IMR-90 (cell line): ENCODE measurements at regions not wholly inside any gene's neighbourhood (a gene's known extent, or its start where the extent isn't known, plus 50 kb on each side); places are given as distances from the start of the nearest gene placed in this dataset.

Experiments
- ATAC-seq: fragments of 200-7000 bp; cut with Tn5 transposase; 2 replicates; pipeline ENCODE4 v1.9.1; 2020; ENCODE audit warnings: low read depth, mild to moderate bottlenecking, moderate library complexity
- BruUV-seq: library from RNA; stranded (reverse); fragments of 400-500 nt; replicated peaks from 2 replicates; lab custom pipeline; 2021; lab: Mats Ljungman, UMichigan
- CTCF ChIA-PET: fragments of 300-600 bp; formaldehyde crosslinking; extraction: SDS; loops from one replicate; lab custom pipeline; 2021; ENCODE audit warnings: antibody characterized with exemption; lab: Yijun Ruan, JAX
- POLR2A ChIA-PET: fragments of 300-600 bp; sonication (Branson Sonifier 250); formaldehyde crosslinking; loops from one replicate; lab custom pipeline; 2022; ENCODE audit warnings: antibody characterized with exemption; ENCODE audit not compliant: unreplicated experiment; lab: Charles Lee
- DNase-seq: peaks from one replicate; pipeline ENCODE4 v3.0.0; 2013
- H2AFZ ChIP-seq: replicated peaks from 2 replicates; pipeline ENCODE3; 2013; ENCODE audit warnings: low read length, mild to moderate bottlenecking; ENCODE audit not compliant: poor library complexity
- H2AK5ac ChIP-seq: 2 replicates; pipeline ENCODE4 v1.6.1; 2013; ENCODE audit warnings: low read depth, low read length, inconsistent platforms
- H2AK9ac ChIP-seq: replicated peaks from 2 replicates; pipeline ENCODE3; 2013; ENCODE audit warnings: mild to moderate bottlenecking, low read depth, low read length, moderate library complexity; ENCODE audit not compliant: poor library complexity
- H2BK120ac ChIP-seq: 2 replicates; pipeline ENCODE4 v1.6.1; 2013; ENCODE audit warnings: low read depth, low read length, inconsistent platforms
- H2BK15ac ChIP-seq: 3 replicates; pipeline ENCODE4 v1.6.1; 2013; ENCODE audit warnings: low read depth, low read length, inconsistent platforms
- H2BK20ac ChIP-seq: 2 replicates; pipeline ENCODE4 v1.6.1; 2013; ENCODE audit warnings: low read depth, mild to moderate bottlenecking, inconsistent platforms, low read length, moderate library complexity
- H2BK5ac ChIP-seq: 2 replicates; pipeline ENCODE4 v1.6.1; 2013; ENCODE audit warnings: mild to moderate bottlenecking, low read depth, low read length, inconsistent platforms; ENCODE audit not compliant: poor library complexity, severe bottlenecking
- H3K14ac ChIP-seq: replicated peaks from 2 replicates; pipeline ENCODE4 v1.6.1; 2013; ENCODE audit warnings: low read depth, low read length, inconsistent platforms
- H3K18ac ChIP-seq: 2 replicates; pipeline ENCODE4 v1.6.1; 2013; ENCODE audit warnings: low read depth, low read length, control low read depth
- H3K23ac ChIP-seq: 2 replicates; pipeline ENCODE4 v1.6.1; 2013; ENCODE audit warnings: low read depth, low read length, inconsistent platforms
- H3K27ac ChIP-seq: 2 replicates; pipeline ENCODE4 v1.5.1; 2013; ENCODE audit warnings: mild to moderate bottlenecking, control low read depth, low read length; ENCODE audit not compliant: insufficient read depth
- H3K27me3 ChIP-seq: 2 replicates; pipeline ENCODE4 v1.6.1; 2013; ENCODE audit warnings: low read length; ENCODE audit not compliant: control insufficient read depth, insufficient read depth
- H3K36me3 ChIP-seq: 2 replicates; pipeline ENCODE4 v1.6.1; 2013; ENCODE audit warnings: low read length, mixed read lengths; ENCODE audit not compliant: control insufficient read depth, insufficient read depth
- H3K4ac ChIP-seq: 2 replicates; pipeline ENCODE4 v1.6.1; 2013; ENCODE audit warnings: low read depth, low read length, inconsistent platforms
- H3K4me1 ChIP-seq: 2 replicates; pipeline ENCODE4 v1.6.1; 2013; ENCODE audit warnings: low read length, mixed read lengths; ENCODE audit not compliant: control insufficient read depth, insufficient read depth
- H3K4me2 ChIP-seq: 2 replicates; pipeline ENCODE4 v1.6.1; 2013; ENCODE audit warnings: low read depth, mild to moderate bottlenecking, control low read depth, low read length, moderate library complexity
- H3K4me3 ChIP-seq: 2 replicates; pipeline ENCODE4 v1.5.1; 2013; ENCODE audit warnings: low read depth, mild to moderate bottlenecking, control low read depth, low read length, moderate library complexity; ENCODE audit not compliant: insufficient read depth
- H3K56ac ChIP-seq: 2 replicates; pipeline ENCODE4 v1.6.1; 2013; ENCODE audit warnings: low read length, inconsistent platforms; ENCODE audit not compliant: insufficient read depth; ENCODE audit errors: extremely low read depth
- H3K79me1 ChIP-seq, 2 experiments: 2 replicates each; pipeline ENCODE4 v1.6.1; 2013; ENCODE audit warnings: low read length in 2 of 2, inconsistent platforms in 1 of 2, low read depth in 1 of 2
- H3K9ac ChIP-seq: 2 replicates; pipeline ENCODE4 v1.6.1; 2013; ENCODE audit warnings: low read depth, low read length, control low read depth
- H3K9me1 ChIP-seq: 2 replicates; pipeline ENCODE4 v1.6.1; 2013; ENCODE audit warnings: low read length, inconsistent platforms; ENCODE audit not compliant: insufficient read depth
- H3K9me3 ChIP-seq: 2 replicates; pipeline ENCODE4 v1.6.1; 2013; ENCODE audit warnings: low read length; ENCODE audit not compliant: control insufficient read depth, insufficient read depth
- H4K20me1 ChIP-seq: 2 replicates; pipeline ENCODE4 v1.6.1; 2013; ENCODE audit warnings: low read length, inconsistent platforms; ENCODE audit not compliant: insufficient read depth
- H4K5ac ChIP-seq: 2 replicates; pipeline ENCODE4 v1.6.1; 2013; ENCODE audit warnings: mild to moderate bottlenecking, low read depth, low read length, control low read depth
- H4K8ac ChIP-seq, 2 experiments: 2 replicates each; pipeline ENCODE4 v1.6.1; 2013; ENCODE audit warnings: low read depth in 2 of 2, low read length in 2 of 2, control low read depth in 1 of 2, inconsistent platforms in 1 of 2
- H4K91ac ChIP-seq: 2 replicates; pipeline ENCODE4 v1.6.1; 2013; ENCODE audit warnings: low read depth, low read length, inconsistent platforms; ENCODE audit not compliant: insufficient read depth
- BHLHE40 ChIP-seq: fragments of 150-350 bp; IDR thresholded peaks from 2 replicates; pipeline ENCODE4 v1.6.1; 2016; ENCODE audit warnings: mild to moderate bottlenecking, low read depth, low read length
- CEBPB ChIP-seq: IDR thresholded peaks from 2 replicates; pipeline ENCODE4 v1.6.1; 2012; ENCODE audit warnings: low read depth, low read length, improper control_type of control experiment
- CHD1 ChIP-seq: IDR thresholded peaks from 2 replicates; pipeline ENCODE4 v1.6.1; 2012; ENCODE audit warnings: low read depth, low read length, improper control_type of control experiment
- CTCF ChIP-seq: conservative IDR thresholded peaks from 2 replicates; pipeline ENCODE4 v1.5.1; 2012; ENCODE audit warnings: mild to moderate bottlenecking, low read depth, low read length, improper control_type of control experiment
- ELK1 ChIP-seq: fragments of 150-350 bp; IDR thresholded peaks from 2 replicates; pipeline ENCODE4 v1.6.1; 2016; ENCODE audit warnings: low read depth, mild to moderate bottlenecking, low read length, moderate library complexity, borderline replicate concordance
- FOS ChIP-seq: fragments of 150-350 bp; IDR thresholded peaks from 2 replicates; pipeline ENCODE4 v1.6.1; 2016; ENCODE audit warnings: low read depth, low read length
- MAFK ChIP-seq: IDR thresholded peaks from 2 replicates; pipeline ENCODE4 v1.6.1; 2012; ENCODE audit warnings: low read depth, low read length, improper control_type of control experiment
- MAZ ChIP-seq: IDR thresholded peaks from 2 replicates; pipeline ENCODE4 v1.6.1; 2012; ENCODE audit warnings: low read depth, mild to moderate bottlenecking, low read length, improper control_type of control experiment, moderate library complexity, borderline replicate concordance
- MXI1 ChIP-seq: IDR thresholded peaks from 2 replicates; pipeline ENCODE4 v1.6.1; 2012; ENCODE audit warnings: low read depth, mild to moderate bottlenecking, low read length, moderate library complexity, borderline replicate concordance
- NFE2L2 ChIP-seq: fragments of 150-350 bp; IDR thresholded peaks from 2 replicates; pipeline ENCODE4 v1.6.1; 2016; ENCODE audit warnings: low read depth, mild to moderate bottlenecking, low read length
- POLR2A ChIP-seq: IDR thresholded peaks from 2 replicates; pipeline ENCODE4 v1.6.1; 2012; ENCODE audit warnings: mild to moderate bottlenecking, low read depth, low read length
- RAD21 ChIP-seq: IDR thresholded peaks from 2 replicates; pipeline ENCODE4 v1.6.1; 2012; ENCODE audit warnings: low read length, improper control_type of control experiment
- RCOR1 ChIP-seq: IDR thresholded peaks from 2 replicates; pipeline ENCODE4 v1.6.1; 2012; ENCODE audit warnings: mild to moderate bottlenecking, low read length, improper control_type of control experiment; ENCODE audit not compliant: insufficient replicate concordance
- RFX5 ChIP-seq: IDR thresholded peaks from 2 replicates; pipeline ENCODE4 v1.8.0; 2012; ENCODE audit warnings: low read depth, mild to moderate bottlenecking, low read length, moderate library complexity
- SMC3 ChIP-seq: fragments of 150-350 bp; IDR thresholded peaks from 2 replicates; pipeline ENCODE4 v1.6.1; 2016; ENCODE audit warnings: low read depth, mild to moderate bottlenecking, antibody characterized with exemption, low read length, moderate library complexity
- USF2 ChIP-seq: fragments of 150-350 bp; IDR thresholded peaks from 2 replicates; pipeline ENCODE4 v1.6.1; 2017; ENCODE audit warnings: mild to moderate bottlenecking, antibody characterized with exemption, low read length, low read depth
- dilution Hi-C: fragments of 300-500 bp; cut with HindIII; formaldehyde crosslinking; loops from one replicate; pipeline ENCODE4 v1.14.3; 2018; ENCODE audit warnings: low sequenced_read_pairs; ENCODE audit not compliant: unreplicated experiment
- in situ Hi-C: fragments of 300-500 bp; cut with MboI; formaldehyde crosslinking; loops from 3 replicates; pipeline ENCODE4 v1.14.3; 2019; ENCODE audit warnings: low sequenced_read_pairs, inconsistent platforms, mixed read lengths
- intact Hi-C: fragments of 100-400 bp; cut with micrococcal nuclease; formaldehyde crosslinking; loops from 2 replicates; pipeline ENCODE4 v1.10.0; 2022

- no peak overlapping the region for H3K4ac ChIP-seq
- H3K79me1 ChIP-seq, result no peaks in the 10 kb centered on the region
- ATAC-seq (no peak), DNase-seq (no peak)
- no peak overlapping the region for H3K23ac ChIP-seq
- no peak overlapping the region for H3K9ac ChIP-seq
- H2BK15ac ChIP-seq, result no peak overlapping the region
- H3K9me1 ChIP-seq, result no peaks in the 10 kb centered on the region
- no peak overlapping the region for H2AFZ ChIP-seq
- H2BK120ac ChIP-seq, result no peak overlapping the region
- intact Hi-C loops, result no loop called here
- dilution Hi-C loops, result no loop called here
- no peaks in the 10 kb centered on the region for H3K36me3 ChIP-seq
- no TSS peak for BruUV-seq
- in situ Hi-C loops, result no loop called here
- no peak overlapping the region for H3K14ac ChIP-seq
- H4K91ac ChIP-seq, result no peak overlapping the region
- H2BK5ac ChIP-seq, result no peak overlapping the region
- H2AK9ac ChIP-seq, result no peak overlapping the region
- no peaks in the 10 kb centered on the region for H3K4me1 ChIP-seq
- H2BK20ac ChIP-seq, result no peak overlapping the region
- H3K18ac ChIP-seq, result no peak overlapping the region
- H3K56ac ChIP-seq, result no peak overlapping the region
- no peak overlapping the region for H3K4me3 ChIP-seq
- no peak overlapping the region for H3K4me2 ChIP-seq
- no peak overlapping the region for H4K5ac ChIP-seq
- H4K20me1 ChIP-seq, result no peaks in the 10 kb centered on the region
- POLR2A ChIA-PET, result no interaction called here
- H3K27me3 ChIP-seq, result no peaks in the 10 kb centered on the region
- CTCF ChIA-PET, result no interaction called here
- H2AK5ac ChIP-seq, result no peak overlapping the region
- H3K9me3 ChIP-seq, result peaks cover 3% of the 10 kb centered on the region
- TF ChIP-seq BHLHE40 (no peak), RFX5 (no peak), RCOR1 (no peak), POLR2A (no peak), CEBPB (no peak), NFE2L2 (no peak), MXI1 (no peak), ELK1 (no peak), FOS (no peak), RAD21 (no peak), CHD1 (no peak), MAZ (no peak), CTCF (no peak), MAFK (no peak), SMC3 (no peak), USF2 (no peak)
- no peak overlapping the region for H3K27ac ChIP-seq
- H4K8ac ChIP-seq, result no peak overlapping the region
Measured at GRCh38 chr5:27700526-27700925, 662.1 kb upstream of the CDH9 start.
